SK-N-SH treated with all-trans-retinoic acid at 6 μM for 48 hours (cell line): ENCODE measurements at regions not wholly inside any gene's neighbourhood (a gene's known extent, or its start where the extent isn't known, plus 50 kb on each side); places are given as distances from the start of the nearest gene placed in this dataset.

Experiments used
- ARNTL ChIP-seq: fragments of 450-650 bp; formaldehyde crosslinking; IDR thresholded peaks from 2 replicates; pipeline ENCODE4 v1.5.0; 2020; ENCODE audit warnings: low read depth, mild to moderate bottlenecking, moderate library complexity, borderline replicate concordance
- BACH2 ChIP-seq: fragments of 250-450 bp; sonication (Bioruptor Pico); IDR thresholded peaks from 2 replicates; pipeline ENCODE4 v1.9.0; 2021; ENCODE audit warnings: mild to moderate bottlenecking, borderline replicate concordance
- GLIS3 ChIP-seq: fragments of 250-450 bp; sonication (Bioruptor Pico); IDR thresholded peaks from 2 replicates; pipeline ENCODE4 v1.5.0; 2020; ENCODE audit warnings: mild to moderate bottlenecking, moderate library complexity
- ISL1 ChIP-seq: fragments of 250-450 bp; sonication (Bioruptor Pico); IDR thresholded peaks from 2 replicates; pipeline ENCODE4 v2.1.2; 2022; ENCODE audit warnings: mild to moderate bottlenecking, moderate library complexity
- PPARA ChIP-seq: fragments of 250-450 bp; sonication (Bioruptor Pico); IDR thresholded peaks from 2 replicates; pipeline ENCODE4 v1.5.0; 2020; ENCODE audit warnings: mild to moderate bottlenecking, borderline replicate concordance
- RARB ChIP-seq: fragments of 250-450 bp; sonication (Bioruptor Pico); IDR thresholded peaks from 2 replicates; pipeline ENCODE4 v1.8.0; 2021; ENCODE audit warnings: mild to moderate bottlenecking, moderate library complexity
- TCF4 ChIP-seq: fragments of 250-450 bp; sonication (Bioruptor Pico); IDR thresholded peaks from 2 replicates; pipeline ENCODE4 v1.8.0; 2021; ENCODE audit warnings: mild to moderate bottlenecking, moderate library complexity, borderline replicate concordance
- ZFP3 ChIP-seq: fragments of 250-450 bp; sonication (Bioruptor Pico); IDR thresholded peaks from 2 replicates; pipeline ENCODE4 v1.5.0; 2020; ENCODE audit warnings: mild to moderate bottlenecking, moderate library complexity
- ZFP30 ChIP-seq: fragments of 450-650 bp; formaldehyde crosslinking; IDR thresholded peaks from 2 replicates; pipeline ENCODE4 v1.5.0; 2022; ENCODE audit warnings: mild to moderate bottlenecking, moderate library complexity
- ZNF565 ChIP-seq: fragments of 450-650 bp; formaldehyde crosslinking; conservative IDR thresholded peaks from 2 replicates; pipeline ENCODE4 v1.5.0; 2020; ENCODE audit warnings: low read depth, mild to moderate bottlenecking, moderate library complexity
- ZNF70 ChIP-seq: fragments of 450-650 bp; formaldehyde crosslinking; IDR thresholded peaks from 2 replicates; pipeline ENCODE4 v1.5.0; 2020; ENCODE audit warnings: mild to moderate bottlenecking, moderate library complexity
- TF ChIP-seq, protein P1 (sequence below): fragments of 250-450 bp; sonication (Bioruptor Pico); IDR thresholded peaks from 2 replicates; pipeline ENCODE4 v1.8.0; 2020; ENCODE audit warnings: mild to moderate bottlenecking, moderate library complexity, borderline replicate concordance
- TF ChIP-seq, protein P2 (sequence below): fragments of 250-450 bp; sonication (Bioruptor Pico); IDR thresholded peaks from 2 replicates; pipeline ENCODE4 v1.5.1; 2021; ENCODE audit warnings: mild to moderate bottlenecking, moderate library complexity

DNA sequence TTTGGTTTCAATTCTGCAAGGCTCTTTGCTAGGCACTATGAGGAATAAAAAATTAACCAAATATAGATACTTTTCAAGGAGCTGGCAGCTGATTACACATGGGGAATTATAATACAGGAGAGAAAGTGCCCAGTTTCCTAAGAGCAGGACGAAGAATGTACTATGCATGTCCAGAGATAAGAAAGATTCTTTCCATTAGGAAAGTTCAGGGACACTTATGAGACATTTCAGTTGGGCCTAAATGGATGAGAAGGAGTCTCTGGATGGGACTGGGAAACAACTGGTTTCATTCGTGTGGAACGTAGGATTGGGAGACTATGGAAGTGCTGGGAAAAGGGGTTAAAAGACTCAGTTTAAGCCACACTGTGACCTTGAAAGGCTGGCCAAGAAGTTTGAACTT lies 63.5 kb upstream of the MROH9 start:
- TF ChIP-seq, protein P1, sequence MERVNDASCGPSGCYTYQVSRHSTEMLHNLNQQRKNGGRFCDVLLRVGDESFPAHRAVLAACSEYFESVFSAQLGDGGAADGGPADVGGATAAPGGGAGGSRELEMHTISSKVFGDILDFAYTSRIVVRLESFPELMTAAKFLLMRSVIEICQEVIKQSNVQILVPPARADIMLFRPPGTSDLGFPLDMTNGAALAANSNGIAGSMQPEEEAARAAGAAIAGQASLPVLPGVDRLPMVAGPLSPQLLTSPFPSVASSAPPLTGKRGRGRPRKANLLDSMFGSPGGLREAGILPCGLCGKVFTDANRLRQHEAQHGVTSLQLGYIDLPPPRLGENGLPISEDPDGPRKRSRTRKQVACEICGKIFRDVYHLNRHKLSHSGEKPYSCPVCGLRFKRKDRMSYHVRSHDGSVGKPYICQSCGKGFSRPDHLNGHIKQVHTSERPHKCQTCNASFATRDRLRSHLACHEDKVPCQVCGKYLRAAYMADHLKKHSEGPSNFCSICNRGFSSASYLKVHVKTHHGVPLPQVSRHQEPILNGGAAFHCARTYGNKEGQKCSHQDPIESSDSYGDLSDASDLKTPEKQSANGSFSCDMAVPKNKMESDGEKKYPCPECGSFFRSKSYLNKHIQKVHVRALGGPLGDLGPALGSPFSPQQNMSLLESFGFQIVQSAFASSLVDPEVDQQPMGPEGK (CRISPR knock-in tag) = no peak
- no peak for TF ChIP-seq ZNF565
- no peak for TF ChIP-seq PPARA (CRISPR knock-in tag)
- TF ChIP-seq RARB = no peak
- TF ChIP-seq ZFP3 (CRISPR knock-in tag) = no peak
- TF ChIP-seq ZFP30 (CRISPR knock-in tag) = no peak
- TF ChIP-seq ARNTL = no peak
- TF ChIP-seq GLIS3 (CRISPR knock-in tag) = no peak
- no peak for TF ChIP-seq ZNF70 (CRISPR knock-in tag)
- TF ChIP-seq, protein P2, sequence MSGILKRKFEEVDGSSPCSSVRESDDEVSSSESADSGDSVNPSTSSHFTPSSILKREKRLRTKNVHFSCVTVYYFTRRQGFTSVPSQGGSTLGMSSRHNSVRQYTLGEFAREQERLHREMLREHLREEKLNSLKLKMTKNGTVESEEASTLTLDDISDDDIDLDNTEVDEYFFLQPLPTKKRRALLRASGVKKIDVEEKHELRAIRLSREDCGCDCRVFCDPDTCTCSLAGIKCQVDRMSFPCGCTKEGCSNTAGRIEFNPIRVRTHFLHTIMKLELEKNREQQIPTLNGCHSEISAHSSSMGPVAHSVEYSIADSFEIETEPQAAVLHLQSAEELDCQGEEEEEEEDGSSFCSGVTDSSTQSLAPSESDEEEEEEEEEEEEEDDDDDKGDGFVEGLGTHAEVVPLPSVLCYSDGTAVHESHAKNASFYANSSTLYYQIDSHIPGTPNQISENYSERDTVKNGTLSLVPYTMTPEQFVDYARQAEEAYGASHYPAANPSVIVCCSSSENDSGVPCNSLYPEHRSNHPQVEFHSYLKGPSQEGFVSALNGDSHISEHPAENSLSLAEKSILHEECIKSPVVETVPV = no peak
- no peak for TF ChIP-seq ISL1 (CRISPR knock-in tag)
- no peak for TF ChIP-seq TCF4 (CRISPR knock-in tag)
- TF ChIP-seq BACH2 (CRISPR knock-in tag) = no peak
